PC-9 (cell line): ENCODE measurements at regions not wholly inside any gene's neighbourhood (a gene's known extent, or its start where the extent isn't known, plus 50 kb on each side); places are given as distances from the start of the nearest gene placed in this dataset.

ENCODE experiments used
- BruUV-seq: library from RNA; stranded (reverse); fragments of 400-500 nt; replicated peaks from 2 replicates; lab custom pipeline; 2021; lab: Mats Ljungman, UMichigan
- CTCF ChIA-PET: fragments of 300-600 bp; sonication (Branson Sonifier 250); formaldehyde crosslinking; loops from one replicate; lab custom pipeline; 2022; ENCODE audit warnings: antibody characterized with exemption; lab: Charles Lee
- POLR2A ChIA-PET: fragments of 300-600 bp; sonication (Branson Sonifier 250); formaldehyde crosslinking; loops from one replicate; lab custom pipeline; 2022; ENCODE audit warnings: antibody characterized with exemption; ENCODE audit not compliant: unreplicated experiment; lab: Charles Lee
- DNase-seq, 2 experiments: peaks; one replicate each; pipeline versions ENCODE4 v3.0.0 to v3.0.0-alpha.2; 2015 to 2022; ENCODE audit warnings: mixed read lengths in 1 of 2
- H2AFZ ChIP-seq: fragments of 200-600 bp; sonication (generic); 2 replicates; pipeline ENCODE4 v1.8.1; 2017; ENCODE audit warnings: antibody characterized with exemption
- H3F3A ChIP-seq: fragments of 200-600 bp; sonication (generic); 2 replicates; pipeline ENCODE4 v1.8.1; 2017; ENCODE audit warnings: antibody characterized with exemption, mild to moderate bottlenecking, low read depth; ENCODE audit not compliant: insufficient read depth
- H3K27ac ChIP-seq: fragments of 200-600 bp; sonication (generic); 2 replicates; pipeline ENCODE4 v1.6.1; 2016; ENCODE audit warnings: mixed run types
- H3K27me3 ChIP-seq: fragments of 200-600 bp; sonication (generic); 2 replicates; pipeline ENCODE4 v1.6.1; 2016; ENCODE audit warnings: low read depth, mixed run types; ENCODE audit not compliant: insufficient read depth
- H3K36me3 ChIP-seq: fragments of 200-600 bp; sonication (generic); 2 replicates; pipeline ENCODE4 v1.6.1; 2016; ENCODE audit warnings: low read depth, mixed run types
- H3K4me1 ChIP-seq: fragments of 200-600 bp; sonication (generic); replicated peaks from 2 replicates; pipeline ENCODE4 v1.6.1; 2016; ENCODE audit warnings: mixed run types; ENCODE audit not compliant: insufficient read depth
- H3K4me2 ChIP-seq: fragments of 200-600 bp; sonication (generic); 2 replicates; pipeline ENCODE4 v1.6.1; 2017; ENCODE audit warnings: mixed run types
- H3K4me3 ChIP-seq: fragments of 200-600 bp; sonication (generic); 2 replicates; pipeline ENCODE4 v1.6.1; 2016; ENCODE audit warnings: mixed run types
- H3K79me2 ChIP-seq: fragments of 200-600 bp; sonication (generic); 2 replicates; pipeline ENCODE4 v1.6.1; 2017; ENCODE audit warnings: low read depth, mixed run types
- H3K9me2 ChIP-seq: fragments of 200-600 bp; sonication (generic); 2 replicates; pipeline ENCODE4 v1.8.1; 2017; ENCODE audit warnings: mild to moderate bottlenecking; ENCODE audit not compliant: insufficient read depth
- H3K9me3 ChIP-seq: fragments of 200-600 bp; sonication (generic); 2 replicates; pipeline ENCODE4 v1.8.1; 2016; ENCODE audit warnings: low read depth; ENCODE audit not compliant: insufficient read depth
- H4K20me1 ChIP-seq: fragments of 200-600 bp; sonication (generic); 2 replicates; pipeline ENCODE4 v1.8.1; 2017; ENCODE audit not compliant: insufficient read depth
- CTCF ChIP-seq: fragments of 200-600 bp; sonication (generic); conservative IDR thresholded peaks from 2 replicates; pipeline ENCODE4 v1.6.1; 2017; ENCODE audit warnings: mixed run types, antibody characterized with exemption, mild to moderate bottlenecking, moderate library complexity
- EZH2 ChIP-seq: fragments of 200-600 bp; sonication (generic); IDR thresholded peaks from 2 replicates; pipeline ENCODE4 v1.8.0; 2017; ENCODE audit warnings: antibody characterized with exemption, low read depth
- intact Hi-C: fragments of 100-400 bp; cut with micrococcal nuclease; formaldehyde crosslinking; loops from one replicate; pipeline ENCODE4 v1.10.0; 2022; ENCODE audit not compliant: unreplicated experiment

- no peak for TF ChIP-seq CTCF
- TF ChIP-seq EZH2 = no peak
- H3K36me3 ChIP-seq = no peaks in the 10 kb centered on the region
- no peak overlapping the region for H3K4me3 ChIP-seq
- no peaks in the 10 kb centered on the region for H3K9me2 ChIP-seq
- no peak overlapping the region for H3K4me2 ChIP-seq
- ChIA-PET CTCF (no interaction called here), POLR2A (no interaction called here)
- no peak for DNase-seq
- H3K27me3 ChIP-seq = no peaks in the 10 kb centered on the region
- no peaks in the 10 kb centered on the region for H3K4me1 ChIP-seq
- no peaks in the 10 kb centered on the region for H3F3A ChIP-seq
- no peaks in the 10 kb centered on the region for H3K79me2 ChIP-seq
- no peak overlapping the region for H3K27ac ChIP-seq
- intact Hi-C loops = no loop called here
- no peaks in the 10 kb centered on the region for H3K9me3 ChIP-seq
- H4K20me1 ChIP-seq = no peaks in the 10 kb centered on the region
- H2AFZ ChIP-seq = no peak overlapping the region
- no TSS peak for BruUV-seq
These were observed 172.4 kb upstream of the MPPED2 start for GRCh38 chr11:30758518-30758917.

DNA sequence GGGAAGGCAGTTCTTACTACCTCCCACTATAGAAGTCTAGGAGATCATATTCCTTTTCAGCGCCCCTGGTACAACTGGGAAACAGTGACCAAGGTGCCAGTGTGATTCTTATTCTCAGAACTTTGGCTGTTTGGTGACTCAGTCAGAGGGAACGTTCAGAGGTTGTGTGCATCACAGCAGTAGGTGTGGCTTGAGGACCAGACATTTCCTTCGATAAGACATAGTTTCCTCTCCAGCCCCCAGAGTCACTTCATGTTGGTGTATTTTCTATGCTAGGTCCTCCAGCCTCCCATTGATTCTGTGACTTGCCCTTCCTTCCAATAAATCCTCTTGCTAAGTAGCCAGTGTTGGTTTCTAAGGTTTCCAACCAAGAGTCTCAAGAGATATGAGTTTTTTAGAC lies 171.9 kb upstream of the MPPED2 start:
- no peaks in the 10 kb centered on the region for H3K4me1 ChIP-seq
- H3F3A ChIP-seq = no peaks in the 10 kb centered on the region
- no peak for TF ChIP-seq EZH2
- TF ChIP-seq CTCF = no peak
- no peaks in the 10 kb centered on the region for H3K36me3 ChIP-seq
- no peak overlapping the region for H3K4me2 ChIP-seq
- H3K79me2 ChIP-seq = no peaks in the 10 kb centered on the region
- H3K4me3 ChIP-seq = no peak overlapping the region
- no peaks in the 10 kb centered on the region for H3K9me3 ChIP-seq
- H4K20me1 ChIP-seq = no peaks in the 10 kb centered on the region
- H3K27me3 ChIP-seq = no peaks in the 10 kb centered on the region
- DNase-seq = no peak
- no peak overlapping the region for H3K27ac ChIP-seq
- H3K9me2 ChIP-seq = no peaks in the 10 kb centered on the region
- no peak overlapping the region for H2AFZ ChIP-seq
- no TSS peak for BruUV-seq
- POLR2A ChIA-PET = no interaction called here
- CTCF ChIA-PET = no interaction called here
- intact Hi-C loops = no loop called here

DNA sequence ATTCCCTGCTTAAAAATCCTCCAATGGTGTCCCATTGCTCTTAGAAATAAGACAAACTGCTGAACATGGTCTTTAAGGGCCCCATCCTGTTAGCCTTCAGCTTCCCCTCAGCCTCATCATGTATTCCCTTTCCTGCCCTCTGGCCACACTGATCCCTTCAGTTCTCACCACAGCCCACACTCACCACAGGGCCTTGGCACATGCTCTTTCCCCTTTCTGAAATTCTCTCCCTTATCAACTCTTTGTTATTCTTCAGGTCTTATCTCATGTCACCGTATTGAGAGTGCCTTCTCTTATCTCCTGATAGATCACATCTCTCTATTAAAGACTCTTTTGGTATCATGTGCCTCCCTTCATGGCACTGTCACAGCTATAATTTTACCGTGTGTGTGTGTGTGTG lies 167.8 kb upstream of the MPPED2 start:
- no peaks in the 10 kb centered on the region for H3K79me2 ChIP-seq
- no peaks in the 10 kb centered on the region for H3K9me2 ChIP-seq
- intact Hi-C loops = no loop called here
- no peak overlapping the region for H3K27ac ChIP-seq
- no peak overlapping the region for H3K4me2 ChIP-seq
- ChIA-PET POLR2A (no interaction called here), CTCF (no interaction called here)
- no peak overlapping the region for H3K4me3 ChIP-seq
- no TSS peak for BruUV-seq
- no peak for DNase-seq
- H3K4me1 ChIP-seq = no peaks in the 10 kb centered on the region
- TF ChIP-seq EZH2 = no peak
- H3K36me3 ChIP-seq = no peaks in the 10 kb centered on the region
- H3K27me3 ChIP-seq = peaks cover 9% of the 10 kb centered on the region; the same call in 1 of the 2 replicates
- H2AFZ ChIP-seq = no peak overlapping the region
- H4K20me1 ChIP-seq = no peaks in the 10 kb centered on the region
- H3K9me3 ChIP-seq = no peaks in the 10 kb centered on the region
- H3F3A ChIP-seq = no peaks in the 10 kb centered on the region

DNA sequence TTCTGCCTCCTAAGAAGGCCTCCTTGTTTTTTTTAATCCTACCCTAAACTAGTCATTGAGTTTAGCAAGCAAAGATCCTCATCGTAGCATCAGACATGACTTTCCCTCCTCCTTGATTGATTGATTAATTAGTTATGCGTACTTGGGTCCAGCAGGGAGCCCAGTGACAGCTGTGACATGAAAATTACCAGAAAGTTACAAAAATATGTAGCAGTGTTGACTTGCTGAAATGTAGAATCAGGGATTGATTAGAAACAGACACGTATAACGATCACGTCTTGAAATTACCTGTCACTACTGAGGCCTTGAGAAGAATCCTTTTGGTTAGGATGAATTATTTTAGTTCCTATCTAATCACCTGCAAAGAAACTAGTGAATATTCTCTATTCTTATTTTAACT lies 167.4 kb upstream of the MPPED2 start:
- Histone ChIP-seq H3K27me3 (peaks cover 9% of the 10 kb centered on the region; the same call in 1 of the 2 replicates), H3K9me3 (no peaks in the 10 kb centered on the region), H3K27ac (no peak overlapping the region), H4K20me1 (no peaks in the 10 kb centered on the region), H3K9me2 (no peaks in the 10 kb centered on the region), H2AFZ (no peak overlapping the region), H3K4me2 (no peak overlapping the region), H3K4me3 (no peak overlapping the region), H3K36me3 (no peaks in the 10 kb centered on the region), H3F3A (no peaks in the 10 kb centered on the region), H3K4me1 (no peaks in the 10 kb centered on the region), H3K79me2 (no peaks in the 10 kb centered on the region)
- TF ChIP-seq EZH2 (no peak), CTCF (no peak)
- ChIA-PET POLR2A (no interaction called here), CTCF (no interaction called here)
- BruUV-seq = no TSS peak
- intact Hi-C loops = no loop called here
- DNase-seq = no peak
